Liver (tissue), 3 donors: ENCODE measurements at regions not wholly inside any gene's neighbourhood (a gene's known extent, or its start where the extent isn't known, plus 50 kb on each side); places are given as distances from the start of the nearest gene placed in this dataset.

ENCODE experiments used
- EGR1 ChIP-seq, 2 donors: IDR thresholded peaks; 2 replicates each; pipeline ENCODE4 v1.6.1; 2016 to 2018; ENCODE audit warnings: antibody characterized with exemption in 2 of 2, low read depth in 2 of 2
- HNF4A ChIP-seq, 2 donors: conservative IDR thresholded peaks; 2 replicates each; pipeline ENCODE4 v1.6.1; 2016; ENCODE audit warnings: antibody characterized with exemption in 2 of 2, mild to moderate bottlenecking in 2 of 2
- RAD21 ChIP-seq, 2 donors: IDR thresholded peaks; 2 replicates each; pipeline ENCODE4 v1.6.1; 2016; ENCODE audit warnings: antibody characterized with exemption in 2 of 2, mild to moderate bottlenecking in 2 of 2
- RXRA ChIP-seq, 2 donors: IDR thresholded peaks; 2 replicates each; pipeline ENCODE4 v1.6.1; 2017 to 2018; ENCODE audit warnings: antibody characterized with exemption in 2 of 2, mild to moderate bottlenecking in 1 of 2
- TF ChIP-seq, protein P1 (sequence below): fragments of 150-350 bp; IDR thresholded peaks from 2 replicates; pipeline ENCODE4 v1.5.1; 2017; ENCODE audit warnings: improper control_type of control experiment, low read depth, low read length; ENCODE audit not compliant: missing input control
- TF ChIP-seq, protein P2 (sequence below): IDR thresholded peaks from 2 replicates; pipeline ENCODE4 v1.6.1; 2016; ENCODE audit warnings: antibody characterized with exemption, mild to moderate bottlenecking
- donor health status: healthy.
- donor health status: healthy.

DNA sequence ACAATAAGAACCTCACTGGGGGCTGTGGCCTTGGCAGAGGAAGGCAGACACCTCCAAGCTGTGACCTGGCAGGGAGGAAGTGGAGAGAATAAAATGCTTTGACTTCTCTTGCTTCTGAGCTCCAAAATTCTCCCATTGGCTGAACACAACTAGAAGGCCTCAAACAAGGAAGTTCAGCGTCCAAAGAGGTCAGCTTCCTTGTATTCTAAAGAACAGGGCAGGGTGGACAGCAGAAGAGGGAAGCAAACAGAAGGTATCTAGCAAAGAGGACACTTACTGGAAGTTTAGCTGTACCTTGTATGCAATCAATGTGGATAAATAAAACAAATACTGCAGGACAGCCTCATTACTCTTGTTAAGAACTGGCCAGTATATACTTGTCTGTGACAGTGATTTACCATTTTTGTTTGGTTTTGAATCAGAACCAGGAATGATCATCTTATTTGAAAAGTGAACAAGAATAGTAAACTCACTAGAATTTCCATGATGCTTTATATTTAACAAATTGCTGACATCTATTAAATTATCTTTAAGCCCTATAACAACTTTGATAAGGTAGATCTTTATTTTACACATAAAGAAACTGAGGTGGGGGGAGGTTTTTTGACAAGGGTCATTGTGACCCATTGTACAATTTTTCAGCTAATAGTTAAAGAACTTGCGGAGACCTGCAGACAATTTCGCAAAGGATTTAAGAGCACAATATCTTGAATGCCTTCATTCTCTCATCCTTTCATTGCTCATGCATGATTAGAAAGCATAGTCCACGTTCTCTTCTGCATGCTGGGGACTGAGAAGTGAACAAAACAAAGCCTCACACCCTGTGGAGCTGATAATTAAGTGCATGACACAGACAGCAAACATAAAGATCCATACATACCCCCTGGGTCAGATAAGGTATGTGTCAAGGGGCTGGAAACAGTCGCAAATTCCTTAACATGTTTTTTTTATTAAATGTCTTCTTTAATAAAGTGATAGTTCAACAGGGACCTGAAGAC is 1448.0 kb downstream of the AACS start:
- TF ChIP-seq RAD21 (IDR thresholded peaks at IDR 0.05), result no peak
- TF ChIP-seq, protein P1, sequence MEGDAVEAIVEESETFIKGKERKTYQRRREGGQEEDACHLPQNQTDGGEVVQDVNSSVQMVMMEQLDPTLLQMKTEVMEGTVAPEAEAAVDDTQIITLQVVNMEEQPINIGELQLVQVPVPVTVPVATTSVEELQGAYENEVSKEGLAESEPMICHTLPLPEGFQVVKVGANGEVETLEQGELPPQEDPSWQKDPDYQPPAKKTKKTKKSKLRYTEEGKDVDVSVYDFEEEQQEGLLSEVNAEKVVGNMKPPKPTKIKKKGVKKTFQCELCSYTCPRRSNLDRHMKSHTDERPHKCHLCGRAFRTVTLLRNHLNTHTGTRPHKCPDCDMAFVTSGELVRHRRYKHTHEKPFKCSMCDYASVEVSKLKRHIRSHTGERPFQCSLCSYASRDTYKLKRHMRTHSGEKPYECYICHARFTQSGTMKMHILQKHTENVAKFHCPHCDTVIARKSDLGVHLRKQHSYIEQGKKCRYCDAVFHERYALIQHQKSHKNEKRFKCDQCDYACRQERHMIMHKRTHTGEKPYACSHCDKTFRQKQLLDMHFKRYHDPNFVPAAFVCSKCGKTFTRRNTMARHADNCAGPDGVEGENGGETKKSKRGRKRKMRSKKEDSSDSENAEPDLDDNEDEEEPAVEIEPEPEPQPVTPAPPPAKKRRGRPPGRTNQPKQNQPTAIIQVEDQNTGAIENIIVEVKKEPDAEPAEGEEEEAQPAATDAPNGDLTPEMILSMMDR, result no peak
- TF ChIP-seq HNF4A (conservative IDR thresholded peaks at IDR 0.05), result no peak
- no peak for TF ChIP-seq EGR1 (IDR thresholded peaks at IDR 0.05; ENCODE audit: low read depth in 2 of 2)
- TF ChIP-seq RXRA (IDR thresholded peaks at IDR 0.05), result no peak
- TF ChIP-seq, protein P2, sequence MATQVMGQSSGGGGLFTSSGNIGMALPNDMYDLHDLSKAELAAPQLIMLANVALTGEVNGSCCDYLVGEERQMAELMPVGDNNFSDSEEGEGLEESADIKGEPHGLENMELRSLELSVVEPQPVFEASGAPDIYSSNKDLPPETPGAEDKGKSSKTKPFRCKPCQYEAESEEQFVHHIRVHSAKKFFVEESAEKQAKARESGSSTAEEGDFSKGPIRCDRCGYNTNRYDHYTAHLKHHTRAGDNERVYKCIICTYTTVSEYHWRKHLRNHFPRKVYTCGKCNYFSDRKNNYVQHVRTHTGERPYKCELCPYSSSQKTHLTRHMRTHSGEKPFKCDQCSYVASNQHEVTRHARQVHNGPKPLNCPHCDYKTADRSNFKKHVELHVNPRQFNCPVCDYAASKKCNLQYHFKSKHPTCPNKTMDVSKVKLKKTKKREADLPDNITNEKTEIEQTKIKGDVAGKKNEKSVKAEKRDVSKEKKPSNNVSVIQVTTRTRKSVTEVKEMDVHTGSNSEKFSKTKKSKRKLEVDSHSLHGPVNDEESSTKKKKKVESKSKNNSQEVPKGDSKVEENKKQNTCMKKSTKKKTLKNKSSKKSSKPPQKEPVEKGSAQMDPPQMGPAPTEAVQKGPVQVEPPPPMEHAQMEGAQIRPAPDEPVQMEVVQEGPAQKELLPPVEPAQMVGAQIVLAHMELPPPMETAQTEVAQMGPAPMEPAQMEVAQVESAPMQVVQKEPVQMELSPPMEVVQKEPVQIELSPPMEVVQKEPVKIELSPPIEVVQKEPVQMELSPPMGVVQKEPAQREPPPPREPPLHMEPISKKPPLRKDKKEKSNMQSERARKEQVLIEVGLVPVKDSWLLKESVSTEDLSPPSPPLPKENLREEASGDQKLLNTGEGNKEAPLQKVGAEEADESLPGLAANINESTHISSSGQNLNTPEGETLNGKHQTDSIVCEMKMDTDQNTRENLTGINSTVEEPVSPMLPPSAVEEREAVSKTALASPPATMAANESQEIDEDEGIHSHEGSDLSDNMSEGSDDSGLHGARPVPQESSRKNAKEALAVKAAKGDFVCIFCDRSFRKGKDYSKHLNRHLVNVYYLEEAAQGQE, result no peak
